ENCODE measurements at regions not wholly inside any gene's neighbourhood (a gene's known extent, or its start where the extent isn't known, plus 50 kb on each side); places are given as distances from the start of the nearest gene placed in this dataset.

DNA sequence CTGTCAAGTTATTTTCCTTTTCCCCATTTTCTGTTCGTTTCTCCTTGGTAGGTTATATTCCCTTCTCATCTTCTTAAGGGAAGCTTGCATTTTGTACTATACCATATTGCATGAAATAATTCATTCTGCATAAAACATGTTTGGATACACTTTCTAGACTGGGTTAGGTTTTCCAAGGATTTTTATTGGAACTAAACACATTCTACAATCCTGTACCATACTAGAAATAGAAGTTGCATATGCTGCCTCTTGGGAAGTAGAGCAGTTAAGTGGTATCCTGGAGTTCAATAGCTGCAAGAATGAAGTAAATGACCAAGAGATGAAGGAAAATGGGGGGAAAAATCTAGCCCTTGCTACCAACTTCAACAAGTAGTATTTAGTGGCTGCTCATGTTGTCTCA lies 393.7 kb upstream of the SLIT2 start:
- TF ChIP-seq POLR2A (IDR thresholded peaks at IDR 0.05; ENCODE audit: low read length) (no peak), GATA1 (IDR thresholded peaks at IDR 0.05; ENCODE audit: low read depth, low read length) (no peak)

Data from erythroblast (primary cell).